ENCODE measurements at regions not wholly inside any gene's neighbourhood (a gene's known extent, or its start where the extent isn't known, plus 50 kb on each side); places are given as distances from the start of the nearest gene placed in this dataset.
A peak's percentile ranks its signal among the peaks of the same experiment; 100 is the strongest.

GRCh38 chr6:167682546-167683027 lies 144.1 kb upstream of the AFDN start:
- no peak overlapping the region for H3K4me3 ChIP-seq (ENCODE audit: low read length)
- peaks cover 46% of the 10 kb centered on the region for H3K4me1 ChIP-seq (ENCODE audit: control insufficient read depth, insufficient read depth, low read length)
- no peaks in the 10 kb centered on the region for H3K36me3 ChIP-seq (ENCODE audit: control insufficient read depth, insufficient read depth, low read length)
- WGBS (ENCODE audit: insufficient coverage): 100% methylated on average over 1 of the region's 5 CpGs
- peak overlapping the region; percentile 79 for H3K27ac ChIP-seq (ENCODE audit: low read length)
- H3K27me3 ChIP-seq (ENCODE audit: control insufficient read depth, insufficient read depth, low read length): peaks cover 42% of the 10 kb centered on the region
- no peak for DNase-seq
- H3K9me3 ChIP-seq (replicated peaks; ENCODE audit: control insufficient read depth, low read depth, low read length): no peaks in the 10 kb centered on the region

GRCh38 chr6:167683028-167683862 lies 143.5 kb upstream of the AFDN start:
- no peaks in the 10 kb centered on the region for H3K9me3 ChIP-seq (replicated peaks; ENCODE audit: control insufficient read depth, low read depth, low read length)
- H3K36me3 ChIP-seq (ENCODE audit: control insufficient read depth, insufficient read depth, low read length): no peaks in the 10 kb centered on the region
- H3K4me3 ChIP-seq (ENCODE audit: low read length): no peak overlapping the region
- 61% methylated on average over 14 of the region's 19 CpGs for WGBS (ENCODE audit: insufficient coverage)
- peaks cover 45% of the 10 kb centered on the region for H3K4me1 ChIP-seq (ENCODE audit: control insufficient read depth, insufficient read depth, low read length)
- peak overlapping the region; percentile 79 for H3K27ac ChIP-seq (ENCODE audit: low read length)
- peak; percentile 89 for DNase-seq
- H3K27me3 ChIP-seq (ENCODE audit: control insufficient read depth, insufficient read depth, low read length): peaks cover 43% of the 10 kb centered on the region

GRCh38 chr6:167684276-167685104 lies 142.2 kb upstream of the AFDN start:
- DNase-seq: no peak
- peaks cover 37% of the 10 kb centered on the region for H3K27me3 ChIP-seq (ENCODE audit: control insufficient read depth, insufficient read depth, low read length)
- H3K36me3 ChIP-seq (ENCODE audit: control insufficient read depth, insufficient read depth, low read length): no peaks in the 10 kb centered on the region
- no peak overlapping the region for H3K4me3 ChIP-seq (ENCODE audit: low read length)
- H3K4me1 ChIP-seq (ENCODE audit: control insufficient read depth, insufficient read depth, low read length): peaks cover 36% of the 10 kb centered on the region
- H3K9me3 ChIP-seq (replicated peaks; ENCODE audit: control insufficient read depth, low read depth, low read length): no peaks in the 10 kb centered on the region
- no peak overlapping the region for H3K27ac ChIP-seq (ENCODE audit: low read length)
- WGBS (ENCODE audit: insufficient coverage): 75% methylated on average over 9 of the region's 14 CpGs

- H3K27ac ChIP-seq (ENCODE audit: low read length): no peak overlapping the region
- H3K36me3 ChIP-seq (ENCODE audit: control insufficient read depth, insufficient read depth, low read length): no peaks in the 10 kb centered on the region
- WGBS (ENCODE audit: insufficient coverage): 43% methylated on average over 5 of the region's 10 CpGs
- no peak overlapping the region for H3K4me3 ChIP-seq (ENCODE audit: low read length)
- DNase-seq: no peak
- H3K9me3 ChIP-seq (replicated peaks; ENCODE audit: control insufficient read depth, low read depth, low read length): no peaks in the 10 kb centered on the region
- H3K4me1 ChIP-seq (ENCODE audit: control insufficient read depth, insufficient read depth, low read length): peaks cover 33% of the 10 kb centered on the region
- peaks cover 28% of the 10 kb centered on the region for H3K27me3 ChIP-seq (ENCODE audit: control insufficient read depth, insufficient read depth, low read length)
Observed at GRCh38 chr6:167685654-167686053, 141.1 kb upstream of the AFDN start.

- WGBS (ENCODE audit: insufficient coverage): 100% methylated on average over 6 of the region's 7 CpGs
- Histone ChIP-seq H3K36me3 (ENCODE audit: control insufficient read depth, insufficient read depth, low read length) (no peaks in the 10 kb centered on the region), H3K4me3 (ENCODE audit: low read length) (no peak overlapping the region), H3K27me3 (ENCODE audit: control insufficient read depth, insufficient read depth, low read length) (peaks cover 28% of the 10 kb centered on the region), H3K27ac (ENCODE audit: low read length) (no peak overlapping the region), H3K4me1 (ENCODE audit: control insufficient read depth, insufficient read depth, low read length) (peaks cover 33% of the 10 kb centered on the region), H3K9me3 (replicated peaks; ENCODE audit: control insufficient read depth, low read depth, low read length) (no peaks in the 10 kb centered on the region)
- DNase-seq: no peak
Observed at GRCh38 chr6:167686204-167686893, 140.4 kb upstream of the AFDN start.

- no peaks in the 10 kb centered on the region for H3K36me3 ChIP-seq (ENCODE audit: control insufficient read depth, insufficient read depth, low read length)
Observed at GRCh38 chr6:167687116-167687725, 139.5 kb upstream of the AFDN start.

GRCh38 chr6:167688123-167688522 lies 138.6 kb upstream of the AFDN start:
- H3K9me3 ChIP-seq (replicated peaks; ENCODE audit: control insufficient read depth, low read depth, low read length): no peaks in the 10 kb centered on the region

More at GRCh38 chr6:167687116-167687725, 139.5 kb upstream of the AFDN start:
- Histone ChIP-seq H3K4me1 (ENCODE audit: control insufficient read depth, insufficient read depth, low read length) (peaks cover 28% of the 10 kb centered on the region), H3K4me3 (ENCODE audit: low read length) (no peak overlapping the region), H3K9me3 (replicated peaks; ENCODE audit: control insufficient read depth, low read depth, low read length) (no peaks in the 10 kb centered on the region), H3K27me3 (ENCODE audit: control insufficient read depth, insufficient read depth, low read length) (peaks cover 24% of the 10 kb centered on the region), H3K27ac (ENCODE audit: low read length) (no peak overlapping the region)
- DNase-seq: no peak
- WGBS (ENCODE audit: insufficient coverage): 41% methylated on average over 15 of the region's 18 CpGs

GRCh38 chr6:167689278-167689677 lies 137.4 kb upstream of the AFDN start:
- Histone ChIP-seq H3K9me3 (replicated peaks; ENCODE audit: control insufficient read depth, low read depth, low read length) (no peaks in the 10 kb centered on the region), H3K4me1 (ENCODE audit: control insufficient read depth, insufficient read depth, low read length) (peaks cover 14% of the 10 kb centered on the region), H3K4me3 (ENCODE audit: low read length) (no peak overlapping the region), H3K27ac (ENCODE audit: low read length) (no peak overlapping the region), H3K36me3 (ENCODE audit: control insufficient read depth, insufficient read depth, low read length) (no peaks in the 10 kb centered on the region), H3K27me3 (ENCODE audit: control insufficient read depth, insufficient read depth, low read length) (peaks cover 24% of the 10 kb centered on the region)
- no peak for DNase-seq
- 78% methylated on average over 2 of the region's 5 CpGs for WGBS (ENCODE audit: insufficient coverage)

More at GRCh38 chr6:167688123-167688522, 138.6 kb upstream of the AFDN start:
- no peaks in the 10 kb centered on the region for H3K36me3 ChIP-seq (ENCODE audit: control insufficient read depth, insufficient read depth, low read length)
- no peak overlapping the region for H3K27ac ChIP-seq (ENCODE audit: low read length)
- 79% methylated on average over 6 of the region's 6 CpGs for WGBS (ENCODE audit: insufficient coverage)
- no peak overlapping the region for H3K4me3 ChIP-seq (ENCODE audit: low read length)
- no peak for DNase-seq
- H3K4me1 ChIP-seq (ENCODE audit: control insufficient read depth, insufficient read depth, low read length): peaks cover 20% of the 10 kb centered on the region
- peaks cover 24% of the 10 kb centered on the region for H3K27me3 ChIP-seq (ENCODE audit: control insufficient read depth, insufficient read depth, low read length)

- Histone ChIP-seq H3K36me3 (ENCODE audit: control insufficient read depth, insufficient read depth, low read length) (no peaks in the 10 kb centered on the region), H3K9me3 (replicated peaks; ENCODE audit: control insufficient read depth, low read depth, low read length) (no peaks in the 10 kb centered on the region), H3K4me3 (ENCODE audit: low read length) (no peak overlapping the region), H3K27me3 (ENCODE audit: control insufficient read depth, insufficient read depth, low read length) (peaks cover 22% of the 10 kb centered on the region), H3K27ac (ENCODE audit: low read length) (no peak overlapping the region), H3K4me1 (ENCODE audit: control insufficient read depth, insufficient read depth, low read length) (peaks cover 14% of the 10 kb centered on the region)
- DNase-seq: no peak
- 51% methylated on average over 5 of the region's 6 CpGs for WGBS (ENCODE audit: insufficient coverage)
Observed at GRCh38 chr6:167689751-167690150, 137.0 kb upstream of the AFDN start.
